ENCODE measurements at regions not wholly inside any gene's neighbourhood (a gene's known extent, or its start where the extent isn't known, plus 50 kb on each side); places are given as distances from the start of the nearest gene placed in this dataset.

DNA sequence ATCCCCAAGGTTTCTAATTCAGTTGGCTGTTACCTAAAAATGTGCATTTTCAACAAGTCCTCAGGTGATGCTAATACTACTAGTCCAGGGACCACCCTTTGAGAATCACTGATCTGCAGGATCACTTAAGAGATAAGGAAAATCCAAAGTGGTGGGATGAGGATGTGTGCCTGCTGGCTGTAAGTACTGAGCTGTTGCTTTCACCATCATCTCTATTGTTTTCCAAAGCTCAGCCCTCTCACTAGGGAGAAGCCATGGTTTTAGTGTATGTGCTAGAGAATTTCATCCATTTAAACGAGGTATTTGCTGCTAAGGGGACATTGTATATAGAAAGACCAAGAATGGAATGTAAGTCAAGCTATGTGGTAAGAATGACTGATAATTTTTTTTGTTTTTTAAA, 202.3 kb downstream of the KIF21A start:
- CTCF ChIA-PET: no interaction called here
- DNase-seq (ENCODE audit: extremely low spot score): no peak
- TF ChIP-seq LEF1 (IDR thresholded peaks at IDR 0.05; ENCODE audit: borderline replicate concordance) (no peak), ZNF384 (IDR thresholded peaks at IDR 0.05) (no peak), TARDBP (IDR thresholded peaks at IDR 0.05) (no peak), FOXA1 (IDR thresholded peaks at IDR 0.05) (no peak), FOXK2 (IDR thresholded peaks at IDR 0.05) (no peak), L3MBTL2 (conservative IDR thresholded peaks at IDR 0.05) (no peak), SUZ12 (IDR thresholded peaks at IDR 0.05) (no peak), NFRKB (IDR thresholded peaks at IDR 0.05) (no peak), CTBP1 (IDR thresholded peaks at IDR 0.05; ENCODE audit: borderline replicate concordance) (no peak), FOXM1 (IDR thresholded peaks at IDR 0.05; ENCODE audit: borderline replicate concordance) (no peak), HDGF (IDR thresholded peaks at IDR 0.05; ENCODE audit: borderline replicate concordance) (no peak), ELF4 (IDR thresholded peaks at IDR 0.05) (no peak)
- TF ChIP-seq, protein P1, sequence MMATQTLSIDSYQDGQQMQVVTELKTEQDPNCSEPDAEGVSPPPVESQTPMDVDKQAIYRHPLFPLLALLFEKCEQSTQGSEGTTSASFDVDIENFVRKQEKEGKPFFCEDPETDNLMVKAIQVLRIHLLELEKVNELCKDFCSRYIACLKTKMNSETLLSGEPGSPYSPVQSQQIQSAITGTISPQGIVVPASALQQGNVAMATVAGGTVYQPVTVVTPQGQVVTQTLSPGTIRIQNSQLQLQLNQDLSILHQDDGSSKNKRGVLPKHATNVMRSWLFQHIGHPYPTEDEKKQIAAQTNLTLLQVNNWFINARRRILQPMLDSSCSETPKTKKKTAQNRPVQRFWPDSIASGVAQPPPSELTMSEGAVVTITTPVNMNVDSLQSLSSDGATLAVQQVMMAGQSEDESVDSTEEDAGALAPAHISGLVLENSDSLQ (IDR thresholded peaks at IDR 0.05): no peak
- POLR2A ChIA-PET: no interaction called here

DNA sequence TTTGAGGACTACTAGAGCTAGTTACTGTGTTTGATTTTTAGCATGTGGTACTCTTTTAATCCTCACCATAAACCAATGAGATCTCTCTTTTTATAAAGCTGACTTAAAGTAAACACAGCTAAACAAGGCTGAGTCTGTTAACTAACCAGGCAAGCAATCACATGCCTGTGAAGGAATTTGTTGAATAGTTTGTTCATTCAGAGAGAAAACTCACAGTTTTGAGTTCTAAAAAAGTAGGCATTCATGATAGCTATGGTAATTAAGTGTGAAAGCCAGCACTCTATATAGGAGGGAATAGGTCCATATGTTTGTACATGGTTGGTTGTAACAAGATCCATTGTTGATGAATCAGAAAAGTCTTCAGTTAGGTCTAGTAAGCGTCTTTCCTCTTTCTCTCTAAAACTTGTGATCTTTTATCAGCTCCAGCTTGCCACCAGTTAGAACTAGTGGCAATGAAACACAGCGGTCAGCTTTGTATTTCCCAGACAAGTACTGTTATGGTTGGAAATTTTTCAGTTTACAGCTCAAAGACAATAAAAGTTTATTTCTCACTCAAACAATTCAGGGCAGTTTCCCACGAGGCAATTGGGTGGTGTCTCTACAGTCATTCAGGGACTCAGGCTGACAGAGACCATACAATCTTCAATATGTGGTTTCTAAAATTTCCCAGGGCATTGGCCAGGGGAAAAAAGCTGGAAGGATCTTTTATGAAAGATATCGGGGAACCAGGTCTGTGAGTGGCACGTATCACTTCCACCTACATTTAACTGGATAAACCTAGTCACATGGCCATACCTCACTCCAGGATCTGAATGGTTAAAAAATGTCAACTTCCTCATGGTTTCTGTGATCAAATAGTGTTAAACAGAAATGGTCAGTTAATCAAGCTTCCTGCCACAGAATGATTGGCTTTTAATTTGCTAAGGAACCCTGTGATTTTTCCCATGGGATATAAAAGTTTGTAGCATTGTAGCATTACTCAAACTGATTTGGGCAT, 203.1 kb downstream of the KIF21A start:
- TF ChIP-seq FOXA1 (IDR thresholded peaks at IDR 0.05): no peak
- TF ChIP-seq BHLHE40 (IDR thresholded peaks at IDR 0.05; ENCODE audit: borderline replicate concordance): no peak
- TF ChIP-seq HDGF (IDR thresholded peaks at IDR 0.05; ENCODE audit: borderline replicate concordance): no peak
- TF ChIP-seq NFRKB (IDR thresholded peaks at IDR 0.05): no peak
- TF ChIP-seq, protein P1 (IDR thresholded peaks at IDR 0.05): no peak
- no peak for TF ChIP-seq ARNT (IDR thresholded peaks at IDR 0.05)
- TF ChIP-seq FOXM1 (IDR thresholded peaks at IDR 0.05; ENCODE audit: borderline replicate concordance): no peak
- TF ChIP-seq CTBP1 (IDR thresholded peaks at IDR 0.05; ENCODE audit: borderline replicate concordance): no peak
- no peak for TF ChIP-seq FOXK2 (IDR thresholded peaks at IDR 0.05)
- DNase-seq (ENCODE audit: extremely low spot score): no peak
- ChIA-PET POLR2A (interaction anchor here (1.0 to 1.1 kb wide), 2 partner anchors 334 to 335 kb away, joined by 3 read pairs; partner anchors contain the start of gene CPNE8), CTCF (interaction anchor here (1.7 kb wide), 1 partner anchor 33 kb away, joined by 5 read pairs; no protein-coding TSS in a partner anchor)

DNA sequence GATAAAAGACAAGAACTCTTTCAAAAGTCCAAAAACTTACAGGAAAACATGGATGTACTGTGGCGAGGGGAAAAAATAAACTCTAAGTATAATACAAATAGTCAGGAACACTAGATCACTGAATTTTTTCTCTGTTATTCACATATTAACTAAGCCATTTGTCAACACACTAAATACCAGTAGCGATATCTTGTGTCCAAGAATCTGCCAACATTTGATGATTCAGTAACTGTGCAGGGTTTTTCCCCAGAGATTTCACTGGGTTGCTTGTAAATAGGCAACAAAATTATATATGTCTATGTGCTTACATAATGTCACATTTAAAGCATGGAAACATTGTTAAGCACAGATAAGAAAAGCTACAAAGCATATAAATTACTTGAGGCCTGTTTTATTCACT, 205.9 kb downstream of the KIF21A start:
- DNase-seq (ENCODE audit: extremely low spot score): no peak
- CTCF ChIA-PET: interaction anchor here (1.0 kb wide), 1 partner anchor 36 kb away, joined by 3 read pairs; no protein-coding TSS in a partner anchor

DNA sequence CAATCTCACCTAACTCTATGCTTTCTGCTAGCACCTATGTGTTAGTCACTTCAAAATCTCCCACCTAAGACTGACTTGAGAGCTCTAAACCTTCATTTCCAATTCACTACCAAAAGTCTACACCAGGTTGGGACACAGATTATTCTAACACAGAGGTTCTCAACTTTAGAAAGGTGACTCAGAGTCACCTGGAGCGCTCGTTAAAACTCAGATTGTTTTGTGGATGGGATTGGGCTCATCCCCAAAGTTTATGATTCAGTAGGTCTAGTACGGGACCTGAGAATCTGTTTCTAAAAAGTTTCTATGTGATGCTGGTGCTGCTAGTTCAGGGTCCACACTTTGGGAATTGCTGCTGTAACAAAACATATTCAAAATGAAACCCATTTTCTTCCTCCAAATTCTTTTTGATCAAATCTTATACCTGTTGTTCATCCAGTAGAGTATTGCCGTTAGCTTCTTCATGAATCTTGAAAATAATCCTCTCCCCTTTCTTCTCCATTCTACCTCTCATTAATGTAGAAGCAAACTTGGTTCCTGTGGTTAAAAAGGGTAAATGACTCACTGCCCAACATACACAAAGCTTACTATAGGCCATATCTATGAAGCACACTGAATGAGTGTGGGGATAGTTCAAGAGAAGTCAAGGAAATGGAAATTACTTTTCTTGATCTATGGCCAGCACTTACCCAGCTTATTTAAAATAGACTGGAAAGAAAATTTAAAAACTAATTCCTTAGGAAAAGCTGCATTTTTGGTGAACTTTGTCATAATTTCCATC, 206.7 kb downstream of the KIF21A start:
- DNase-seq (ENCODE audit: extremely low spot score): no peak
- no peak for TF ChIP-seq CTBP1 (IDR thresholded peaks at IDR 0.05; ENCODE audit: borderline replicate concordance)
- TF ChIP-seq L3MBTL2 (conservative IDR thresholded peaks at IDR 0.05): no peak
- TF ChIP-seq BHLHE40 (IDR thresholded peaks at IDR 0.05; ENCODE audit: borderline replicate concordance): no peak
- TF ChIP-seq ZNF384 (IDR thresholded peaks at IDR 0.05): no peak
- TF ChIP-seq, protein P1 (IDR thresholded peaks at IDR 0.05): no peak
- no peak for TF ChIP-seq SP1 (IDR thresholded peaks at IDR 0.05)
- TF ChIP-seq FOXM1 (IDR thresholded peaks at IDR 0.05; ENCODE audit: borderline replicate concordance): no peak
- no peak for TF ChIP-seq NFRKB (IDR thresholded peaks at IDR 0.05)
- TF ChIP-seq TARDBP (IDR thresholded peaks at IDR 0.05): no peak
- no peak for TF ChIP-seq LEF1 (IDR thresholded peaks at IDR 0.05; ENCODE audit: borderline replicate concordance)
- TF ChIP-seq ARNT (IDR thresholded peaks at IDR 0.05): no peak
- TF ChIP-seq FOXK2 (IDR thresholded peaks at IDR 0.05): no peak
- TF ChIP-seq ELF4 (IDR thresholded peaks at IDR 0.05): no peak
- TF ChIP-seq SUZ12 (IDR thresholded peaks at IDR 0.05): no peak
- no peak for TF ChIP-seq HDGF (IDR thresholded peaks at IDR 0.05; ENCODE audit: borderline replicate concordance)
- no peak for TF ChIP-seq FOXA1 (IDR thresholded peaks at IDR 0.05)
- ChIA-PET POLR2A (no interaction called here), CTCF (interaction anchor here (1.0 kb wide), 1 partner anchor 37 kb away, joined by 3 read pairs; no protein-coding TSS in a partner anchor)

More for the DNA sequence above, 205.9 kb downstream of the KIF21A start:
- no peak for TF ChIP-seq SP1 (IDR thresholded peaks at IDR 0.05)
- no peak for TF ChIP-seq ARNT (IDR thresholded peaks at IDR 0.05)
- POLR2A ChIA-PET: no interaction called here

DNA sequence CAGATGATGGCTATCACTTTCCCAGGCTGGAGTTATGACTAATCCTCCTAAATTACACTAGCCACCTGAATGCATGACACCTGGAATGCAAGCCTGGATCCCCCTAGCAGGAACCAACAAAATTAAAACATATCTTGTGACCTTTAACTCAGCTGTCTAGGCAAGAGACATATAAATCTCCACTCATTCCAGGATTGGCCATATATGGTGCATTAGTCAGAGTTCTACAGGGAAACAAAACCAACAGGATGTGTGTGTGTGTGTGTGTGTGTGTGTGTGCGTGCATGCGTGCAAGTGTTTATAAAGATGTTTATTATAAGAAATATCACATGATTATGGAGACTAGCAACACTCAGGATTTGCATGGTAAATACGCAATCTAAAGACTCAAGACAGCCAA, 212.8 kb downstream of the KIF21A start:
- DNase-seq (ENCODE audit: extremely low spot score): no peak

More for the DNA sequence above, 212.8 kb downstream of the KIF21A start:
- TF ChIP-seq HDGF (IDR thresholded peaks at IDR 0.05; ENCODE audit: borderline replicate concordance) (no peak), LEF1 (IDR thresholded peaks at IDR 0.05; ENCODE audit: borderline replicate concordance) (no peak), SUZ12 (IDR thresholded peaks at IDR 0.05) (no peak), FOXA1 (IDR thresholded peaks at IDR 0.05) (no peak), FOXK2 (IDR thresholded peaks at IDR 0.05) (no peak), ELF4 (IDR thresholded peaks at IDR 0.05) (no peak), BHLHE40 (IDR thresholded peaks at IDR 0.05; ENCODE audit: borderline replicate concordance) (no peak), FOXM1 (IDR thresholded peaks at IDR 0.05; ENCODE audit: borderline replicate concordance) (no peak), SP1 (IDR thresholded peaks at IDR 0.05) (no peak), L3MBTL2 (conservative IDR thresholded peaks at IDR 0.05) (no peak), TARDBP (IDR thresholded peaks at IDR 0.05) (no peak), ARNT (IDR thresholded peaks at IDR 0.05) (no peak)
- TF ChIP-seq, protein P1 (IDR thresholded peaks at IDR 0.05): no peak
- CTCF ChIA-PET: no interaction called here
- POLR2A ChIA-PET: no interaction called here
